ENCODE measurements at regions not wholly inside any gene's neighbourhood (a gene's known extent, or its start where the extent isn't known, plus 50 kb on each side); places are given as distances from the start of the nearest gene placed in this dataset.

DNA sequence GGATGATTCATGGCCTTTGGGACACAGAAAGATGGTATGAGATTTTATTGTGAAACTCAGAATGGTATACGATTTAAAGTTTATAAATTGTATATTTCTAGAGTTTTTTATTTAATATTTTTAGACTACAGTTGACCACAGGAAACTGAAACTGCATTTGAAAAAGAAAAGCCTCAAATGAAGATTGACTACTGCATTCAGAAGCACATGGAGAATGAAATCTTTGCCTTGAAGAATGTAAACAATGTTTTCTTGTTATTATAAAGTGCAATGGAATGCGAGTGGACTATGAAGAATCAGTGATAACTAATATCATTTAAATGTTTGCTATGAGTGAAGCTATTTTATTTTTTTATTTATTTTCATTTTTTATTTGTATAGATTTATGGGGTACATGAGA lies 169.1 kb upstream of the CDH18 start (continued):
- TF ChIP-seq, protein P1, sequence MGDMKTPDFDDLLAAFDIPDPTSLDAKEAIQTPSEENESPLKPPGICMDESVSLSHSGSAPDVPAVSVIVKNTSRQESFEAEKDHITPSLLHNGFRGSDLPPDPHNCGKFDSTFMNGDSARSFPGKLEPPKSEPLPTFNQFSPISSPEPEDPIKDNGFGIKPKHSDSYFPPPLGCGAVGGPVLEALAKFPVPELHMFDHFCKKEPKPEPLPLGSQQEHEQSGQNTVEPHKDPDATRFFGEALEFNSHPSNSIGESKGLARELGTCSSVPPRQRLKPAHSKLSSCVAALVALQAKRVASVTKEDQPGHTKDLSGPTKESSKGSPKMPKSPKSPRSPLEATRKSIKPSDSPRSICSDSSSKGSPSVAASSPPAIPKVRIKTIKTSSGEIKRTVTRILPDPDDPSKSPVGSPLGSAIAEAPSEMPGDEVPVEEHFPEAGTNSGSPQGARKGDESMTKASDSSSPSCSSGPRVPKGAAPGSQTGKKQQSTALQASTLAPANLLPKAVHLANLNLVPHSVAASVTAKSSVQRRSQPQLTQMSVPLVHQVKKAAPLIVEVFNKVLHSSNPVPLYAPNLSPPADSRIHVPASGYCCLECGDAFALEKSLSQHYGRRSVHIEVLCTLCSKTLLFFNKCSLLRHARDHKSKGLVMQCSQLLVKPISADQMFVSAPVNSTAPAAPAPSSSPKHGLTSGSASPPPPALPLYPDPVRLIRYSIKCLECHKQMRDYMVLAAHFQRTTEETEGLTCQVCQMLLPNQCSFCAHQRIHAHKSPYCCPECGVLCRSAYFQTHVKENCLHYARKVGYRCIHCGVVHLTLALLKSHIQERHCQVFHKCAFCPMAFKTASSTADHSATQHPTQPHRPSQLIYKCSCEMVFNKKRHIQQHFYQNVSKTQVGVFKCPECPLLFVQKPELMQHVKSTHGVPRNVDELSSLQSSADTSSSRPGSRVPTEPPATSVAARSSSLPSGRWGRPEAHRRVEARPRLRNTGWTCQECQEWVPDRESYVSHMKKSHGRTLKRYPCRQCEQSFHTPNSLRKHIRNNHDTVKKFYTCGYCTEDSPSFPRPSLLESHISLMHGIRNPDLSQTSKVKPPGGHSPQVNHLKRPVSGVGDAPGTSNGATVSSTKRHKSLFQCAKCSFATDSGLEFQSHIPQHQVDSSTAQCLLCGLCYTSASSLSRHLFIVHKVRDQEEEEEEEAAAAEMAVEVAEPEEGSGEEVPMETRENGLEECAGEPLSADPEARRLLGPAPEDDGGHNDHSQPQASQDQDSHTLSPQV (IDR thresholded peaks at IDR 0.05), result no peak
- TF ChIP-seq, protein P2, sequence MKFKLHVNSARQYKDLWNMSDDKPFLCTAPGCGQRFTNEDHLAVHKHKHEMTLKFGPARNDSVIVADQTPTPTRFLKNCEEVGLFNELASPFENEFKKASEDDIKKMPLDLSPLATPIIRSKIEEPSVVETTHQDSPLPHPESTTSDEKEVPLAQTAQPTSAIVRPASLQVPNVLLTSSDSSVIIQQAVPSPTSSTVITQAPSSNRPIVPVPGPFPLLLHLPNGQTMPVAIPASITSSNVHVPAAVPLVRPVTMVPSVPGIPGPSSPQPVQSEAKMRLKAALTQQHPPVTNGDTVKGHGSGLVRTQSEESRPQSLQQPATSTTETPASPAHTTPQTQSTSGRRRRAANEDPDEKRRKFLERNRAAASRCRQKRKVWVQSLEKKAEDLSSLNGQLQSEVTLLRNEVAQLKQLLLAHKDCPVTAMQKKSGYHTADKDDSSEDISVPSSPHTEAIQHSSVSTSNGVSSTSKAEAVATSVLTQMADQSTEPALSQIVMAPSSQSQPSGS (IDR thresholded peaks at IDR 0.05; ENCODE audit: low read length), result no peak
- TF ChIP-seq NFYA (IDR thresholded peaks at IDR 0.05; ENCODE audit: borderline replicate concordance, low read depth, low read length), result no peak

DNA sequence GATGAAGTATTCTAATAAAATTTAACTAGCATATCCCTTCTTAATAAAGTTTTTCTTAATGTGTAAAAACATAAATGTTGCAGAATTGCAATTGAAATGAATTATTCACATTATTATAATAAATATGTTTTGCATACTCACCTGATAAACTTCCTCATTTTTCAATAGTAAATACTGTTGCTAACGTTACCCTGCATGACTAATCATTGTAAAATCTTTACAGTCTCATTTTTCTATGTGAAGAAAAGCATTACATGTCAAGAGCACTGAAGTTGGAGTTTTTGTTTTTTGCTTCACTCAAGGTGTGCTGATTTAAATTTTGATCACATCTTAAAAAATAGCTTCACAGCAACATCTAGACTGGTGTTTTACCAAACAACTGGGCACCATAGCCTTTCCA lies 157.2 kb upstream of the CDH18 start:
- H3K27ac ChIP-seq (ENCODE audit: control insufficient read depth, insufficient read depth), result no peak overlapping the region
- BruUV-seq (replicated peaks), result no TSS peak
- no peaks in the 10 kb centered on the region for H3K79me2 ChIP-seq (ENCODE audit: control insufficient read depth, insufficient read depth, low read length)
- DNase-seq (ENCODE audit: low read depth, low spot score) (no peak), FAIRE-seq (no peak), ATAC-seq (no peak)
- TF ChIP-seq CREB1 (IDR thresholded peaks at IDR 0.05; ENCODE audit: low read depth) (no peak), MEF2B (IDR thresholded peaks at IDR 0.05; ENCODE audit: partially characterized antibody, poor library complexity, severe bottlenecking) (no peak), CHD2 (IDR thresholded peaks at IDR 0.05; ENCODE audit: borderline replicate concordance, low read depth, low read length) (no peak), SMARCA5 (IDR thresholded peaks at IDR 0.05) (no peak)
- TF ChIP-seq, protein P3, sequence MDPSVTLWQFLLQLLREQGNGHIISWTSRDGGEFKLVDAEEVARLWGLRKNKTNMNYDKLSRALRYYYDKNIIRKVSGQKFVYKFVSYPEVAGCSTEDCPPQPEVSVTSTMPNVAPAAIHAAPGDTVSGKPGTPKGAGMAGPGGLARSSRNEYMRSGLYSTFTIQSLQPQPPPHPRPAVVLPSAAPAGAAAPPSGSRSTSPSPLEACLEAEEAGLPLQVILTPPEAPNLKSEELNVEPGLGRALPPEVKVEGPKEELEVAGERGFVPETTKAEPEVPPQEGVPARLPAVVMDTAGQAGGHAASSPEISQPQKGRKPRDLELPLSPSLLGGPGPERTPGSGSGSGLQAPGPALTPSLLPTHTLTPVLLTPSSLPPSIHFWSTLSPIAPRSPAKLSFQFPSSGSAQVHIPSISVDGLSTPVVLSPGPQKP (IDR thresholded peaks at IDR 0.05; ENCODE audit: low read depth, low read length), result no peak
- 9% methylated on average over 1 of the region's 1 CpG for WGBS (ENCODE audit: insufficient coverage, insufficient replicate concordance, low lambda C conversion rate, missing lambda C conversion rate)
- H3K4me3 ChIP-seq, result no peak overlapping the region
- SMC1A ChIA-PET (ENCODE audit: uncharacterized antibody, unreplicated experiment), result no interaction called here
- no peaks in the 10 kb centered on the region for H4K20me1 ChIP-seq (ENCODE audit: control insufficient read depth, insufficient read depth)
- intact Hi-C loops (cut with micrococcal nuclease; ENCODE audit: unreplicated experiment), result no loop called here
- H3K27me3 ChIP-seq (replicated peaks in 1 of 2; ENCODE audit: control insufficient read depth in 2 of 2, insufficient read depth in 2 of 2, low read length in 1 of 2), result no peaks in the 10 kb centered on the region
- no peak overlapping the region for H3K4me2 ChIP-seq (ENCODE audit: control insufficient read depth, insufficient read depth)
- no peaks in the 10 kb centered on the region for H3K9me3 ChIP-seq (replicated peaks; ENCODE audit: control insufficient read depth, insufficient read depth, low read length)
- H3K36me3 ChIP-seq (ENCODE audit: control insufficient read depth in 2 of 2, insufficient read depth in 2 of 2, low read length in 1 of 2), result no peaks in the 10 kb centered on the region
- H2AFZ ChIP-seq (ENCODE audit: control insufficient read depth, low read depth, low read length), result no peak overlapping the region
- RAD21 ChIA-PET (ENCODE audit: unreplicated experiment), result no interaction called here
- CTCF ChIA-PET, result no interaction called here
- H3K9ac ChIP-seq (ENCODE audit: control insufficient read depth, insufficient read depth, low read length), result no peak overlapping the region
- in situ Hi-C loops (cut with MboI), result no loop called here
- no peaks in the 10 kb centered on the region for H3K4me1 ChIP-seq (ENCODE audit: control insufficient read depth, insufficient read depth, low read length)
- POLR2A ChIA-PET, result no interaction called here

Data from GM12878 (cell line).